IPS-NIHi7 (cell line): ENCODE measurements at regions not wholly inside any gene's neighbourhood (a gene's known extent, or its start where the extent isn't known, plus 50 kb on each side); places are given as distances from the start of the nearest gene placed in this dataset.
"Not testable (repeated sequence)": the region's sequence is repeated elsewhere in the genome, so short reads cannot be mapped to it uniquely, and the experiment has no call there.

Experiments
- DNase-seq: peaks from one replicate; pipeline ENCODE4 v3.0.0; 2012; ENCODE audit warnings: mixed read lengths; ENCODE audit errors: extremely low spot score

DNA sequence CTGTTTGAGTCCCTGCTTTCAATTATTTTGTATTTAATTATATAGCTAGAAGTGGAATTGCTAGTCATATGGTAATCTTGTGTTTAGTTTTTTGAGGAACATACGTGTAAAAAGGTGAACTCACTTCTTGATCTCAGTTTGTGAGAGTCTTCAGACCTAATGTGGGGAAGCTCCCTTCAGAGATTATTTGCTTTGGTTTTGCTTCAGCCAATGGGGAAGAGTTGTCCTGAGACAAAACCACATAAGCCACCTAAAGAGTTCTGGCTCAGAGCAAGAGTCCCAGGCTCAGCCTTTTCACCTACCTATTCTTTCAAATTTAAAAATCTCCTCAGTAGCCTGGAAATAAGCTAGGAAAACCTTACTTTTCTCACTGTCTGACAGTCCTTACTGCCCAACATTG is 138.4 kb downstream of the UCK2 start:
- DNase-seq: no peak

DNA sequence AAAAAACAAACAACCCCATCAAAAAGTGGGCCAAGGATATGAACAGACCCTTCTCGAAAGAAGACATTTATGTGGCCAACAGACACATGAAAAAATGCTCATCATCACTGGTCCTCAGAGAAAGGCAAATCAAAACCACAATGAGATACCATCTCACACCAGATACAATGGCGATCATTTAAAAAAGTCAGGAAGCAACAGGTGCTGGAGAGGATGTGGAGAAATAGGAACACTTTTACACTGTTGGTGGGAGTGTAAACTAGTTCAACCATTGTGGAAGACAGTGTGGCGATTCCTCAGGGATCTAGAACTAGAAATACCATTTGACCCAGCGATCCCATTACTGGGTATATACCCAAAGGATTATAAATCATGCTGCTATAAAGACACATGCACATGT is 142.0 kb downstream of the UCK2 start:
- not testable (repeated sequence) for DNase-seq

- no peak for DNase-seq
Measured at GRCh38 chr1:165974598-165975131, 147.3 kb downstream of the UCK2 start.

DNA sequence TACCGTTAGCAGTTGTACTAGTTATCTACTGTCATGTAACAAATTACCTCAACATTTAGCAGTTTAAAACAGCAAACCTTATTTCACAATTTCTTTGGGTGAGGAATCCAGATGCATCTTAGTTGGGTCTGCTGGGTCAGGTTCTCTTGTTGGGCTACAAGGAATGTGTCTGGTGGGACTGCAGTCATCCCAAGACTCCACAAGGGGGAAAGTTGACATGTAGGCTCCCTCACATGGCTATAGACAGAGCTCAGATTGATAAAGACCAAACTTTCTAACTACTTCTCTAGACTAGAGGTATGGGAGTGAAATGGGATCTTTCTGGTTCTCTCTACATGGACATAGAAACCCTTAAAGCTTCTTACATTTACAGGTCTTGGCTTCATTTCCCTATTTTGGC is 160.9 kb downstream of the UCK2 start:
- DNase-seq: peak; percentile 26

GRCh38 chr1:165988817-165989216 is 161.4 kb downstream of the UCK2 start:
- DNase-seq: no peak

GRCh38 chr1:165992533-165992932 is 165.1 kb downstream of the UCK2 start:
- no peak for DNase-seq

- no peak for DNase-seq
Measured at GRCh38 chr1:165994107-165994506, 166.7 kb downstream of the UCK2 start.

DNA sequence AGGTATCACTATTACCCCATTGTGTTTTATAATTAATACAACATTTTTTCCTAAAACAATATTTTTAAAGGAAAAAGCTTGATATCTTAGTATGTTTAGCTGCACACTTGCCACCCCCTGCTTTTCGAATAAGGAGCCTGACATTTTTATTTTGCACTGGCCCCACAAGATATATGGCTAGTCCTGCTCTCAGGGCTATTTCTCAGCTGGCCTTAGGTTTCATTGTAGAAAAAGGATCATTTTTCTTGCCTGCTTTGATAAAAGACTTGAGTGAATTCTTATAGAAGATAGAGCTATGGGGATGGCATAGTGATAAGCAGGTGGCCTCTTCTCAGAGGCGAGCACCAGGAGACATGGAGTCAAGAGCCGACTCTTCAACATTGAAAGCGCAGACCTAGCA is 167.0 kb downstream of the FAM78B start:
- DNase-seq: no peak

DNA sequence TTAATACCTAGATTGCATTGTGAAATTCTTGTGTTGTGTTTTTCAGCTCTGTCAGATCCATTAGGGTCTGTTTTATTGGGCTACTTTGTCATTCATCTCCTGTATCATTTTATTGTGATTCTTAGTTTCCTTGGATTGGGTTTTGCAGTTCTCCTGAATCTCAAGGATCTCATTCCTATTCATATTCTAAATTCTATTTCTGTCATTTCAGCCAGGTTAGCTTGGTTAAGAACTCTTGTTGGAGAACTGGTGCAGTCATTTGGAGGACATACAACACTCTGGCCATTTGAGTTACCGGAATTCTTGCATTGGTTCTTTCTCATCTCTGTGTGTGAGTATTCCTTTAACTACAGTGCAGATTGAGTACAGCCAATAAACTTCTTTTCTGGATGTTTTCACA is 159.6 kb downstream of the FAM78B start:
- DNase-seq: no peak

DNA sequence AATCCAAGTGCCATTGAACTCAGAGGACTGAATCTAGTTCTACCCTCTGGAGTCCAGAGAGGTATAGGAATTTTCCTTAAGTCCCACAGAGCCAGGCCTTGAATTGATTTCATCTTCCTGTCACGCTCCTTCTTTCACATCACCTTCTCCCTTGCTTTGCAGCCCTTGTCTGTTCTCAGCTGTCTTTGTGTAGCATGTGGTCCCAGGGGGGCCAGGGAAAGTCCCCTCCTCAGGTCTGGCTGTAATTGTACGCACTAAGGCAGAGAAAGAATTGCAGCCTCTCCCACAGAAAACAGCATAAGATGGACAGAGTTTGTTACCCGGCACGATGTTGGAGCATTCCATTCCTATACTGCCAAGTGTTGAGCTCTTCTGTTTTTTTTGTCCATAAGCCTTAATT is 153.6 kb downstream of the FAM78B start:
- no peak for DNase-seq

GRCh38 chr1:166017395-166017794 is 149.4 kb downstream of the FAM78B start:
- peak; percentile 79 for DNase-seq
